IMR-90 (cell line): ENCODE measurements at regions not wholly inside any gene's neighbourhood (a gene's known extent, or its start where the extent isn't known, plus 50 kb on each side); places are given as distances from the start of the nearest gene placed in this dataset.

Source experiments
- CTCF ChIP-seq: conservative IDR thresholded peaks from 2 replicates; pipeline ENCODE4 v1.5.1; 2012; ENCODE audit warnings: mild to moderate bottlenecking, low read depth, low read length, improper control_type of control experiment
- POLR2A ChIP-seq: IDR thresholded peaks from 2 replicates; pipeline ENCODE4 v1.6.1; 2012; ENCODE audit warnings: mild to moderate bottlenecking, low read depth, low read length

- no peak for TF ChIP-seq CTCF
- TF ChIP-seq POLR2A, result no peak
Measured at GRCh38 chr18:67935638-67936037, 419.1 kb upstream of the DSEL start.
